ENCODE measurements at regions not wholly inside any gene's neighbourhood (a gene's known extent, or its start where the extent isn't known, plus 50 kb on each side); places are given as distances from the start of the nearest gene placed in this dataset.

- no peak overlapping the region for H2AFZ ChIP-seq (ENCODE audit: low read length)
- H3K4me1 ChIP-seq (ENCODE audit: insufficient read depth, low read length, severe bottlenecking), result no peaks in the 10 kb centered on the region
- no peaks in the 10 kb centered on the region for H3K9me2 ChIP-seq (ENCODE audit: low read depth, low read length)
- no peak for TF ChIP-seq CTCF (IDR thresholded peaks at IDR 0.05; ENCODE audit: low read length)
- TF ChIP-seq EZH2 (IDR thresholded peaks at IDR 0.05; ENCODE audit: borderline replicate concordance, low read length), result no peak
- H3K4me3 ChIP-seq (ENCODE audit: low read depth, low read length, poor library complexity, severe bottlenecking), result no peak overlapping the region
- H3K9me3 ChIP-seq (ENCODE audit: low read length), result no peaks in the 10 kb centered on the region
- H3K36me3 ChIP-seq (ENCODE audit: insufficient read depth, low read length), result no peaks in the 10 kb centered on the region
- no peaks in the 10 kb centered on the region for H3K27me3 ChIP-seq (ENCODE audit: insufficient read depth, low read length)
- no peak overlapping the region for H3K9ac ChIP-seq (ENCODE audit: low read length)
- no peak overlapping the region for H3K4me2 ChIP-seq (ENCODE audit: low read length)
- no peak overlapping the region for H3K27ac ChIP-seq (ENCODE audit: low read depth, low read length, poor library complexity, severe bottlenecking)
- no peaks in the 10 kb centered on the region for H3F3A ChIP-seq (ENCODE audit: insufficient read depth, low read length)
- no peaks in the 10 kb centered on the region for H4K20me1 ChIP-seq (ENCODE audit: insufficient read depth, low read length)
- H3K79me2 ChIP-seq (ENCODE audit: insufficient read depth, low read length), result no peaks in the 10 kb centered on the region
Observed at GRCh38 chr17:14797801-14798200, 467.3 kb downstream of the PMP22 start.

DNA sequence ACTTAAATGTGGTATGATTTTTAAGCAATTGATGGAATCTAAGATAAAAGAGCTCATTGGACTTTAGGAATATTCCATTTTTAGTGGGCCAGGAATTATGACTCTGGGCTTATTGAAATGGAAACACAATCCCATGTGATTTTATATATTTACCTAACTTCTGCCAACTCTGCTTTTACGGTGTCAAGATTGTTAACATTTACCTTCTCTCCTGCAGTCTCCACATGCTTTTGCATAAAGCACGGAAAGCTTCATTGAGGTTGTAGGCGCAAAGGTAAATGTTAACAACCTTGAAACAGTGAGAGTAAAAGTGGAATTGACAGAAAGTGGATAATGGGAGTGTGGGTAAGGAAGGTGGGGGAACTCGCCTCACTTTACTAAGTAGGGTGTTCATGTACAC lies 468.1 kb downstream of the PMP22 start:
- Histone ChIP-seq H4K20me1 (ENCODE audit: insufficient read depth, low read length) (no peaks in the 10 kb centered on the region), H3F3A (ENCODE audit: insufficient read depth, low read length) (no peaks in the 10 kb centered on the region), H3K9me2 (ENCODE audit: low read depth, low read length) (no peaks in the 10 kb centered on the region), H3K9me3 (ENCODE audit: low read length) (no peaks in the 10 kb centered on the region), H3K4me3 (ENCODE audit: low read depth, low read length, poor library complexity, severe bottlenecking) (no peak overlapping the region), H3K4me1 (ENCODE audit: insufficient read depth, low read length, severe bottlenecking) (no peaks in the 10 kb centered on the region), H3K36me3 (ENCODE audit: insufficient read depth, low read length) (no peaks in the 10 kb centered on the region), H3K79me2 (ENCODE audit: insufficient read depth, low read length) (no peaks in the 10 kb centered on the region), H2AFZ (ENCODE audit: low read length) (no peak overlapping the region), H3K27me3 (ENCODE audit: insufficient read depth, low read length) (no peaks in the 10 kb centered on the region), H3K9ac (ENCODE audit: low read length) (no peak overlapping the region), H3K4me2 (ENCODE audit: low read length) (no peak overlapping the region), H3K27ac (ENCODE audit: low read depth, low read length, poor library complexity, severe bottlenecking) (no peak overlapping the region)
- TF ChIP-seq EZH2 (IDR thresholded peaks at IDR 0.05; ENCODE audit: borderline replicate concordance, low read length), result no peak
- TF ChIP-seq CTCF (IDR thresholded peaks at IDR 0.05; ENCODE audit: low read length), result no peak

DNA sequence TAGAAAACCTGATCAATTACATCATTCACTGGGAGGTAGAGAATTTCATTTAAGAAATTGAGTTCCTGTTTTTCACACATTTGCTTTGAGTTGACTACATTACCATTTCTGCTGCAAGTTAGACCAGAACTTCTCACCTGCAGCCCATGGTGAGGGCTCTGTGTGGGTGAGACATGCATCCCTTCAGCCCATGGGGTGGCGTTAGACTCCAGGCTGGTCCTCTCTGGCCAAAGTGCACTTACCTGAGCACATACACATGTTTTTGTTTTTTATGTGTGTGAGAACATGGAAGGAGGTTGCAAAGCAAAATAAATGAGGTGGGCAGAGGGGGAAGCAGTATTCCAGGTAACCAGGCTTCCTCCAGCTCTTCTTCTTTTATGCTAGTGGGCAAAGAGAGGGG lies 470.2 kb downstream of the PMP22 start:
- Histone ChIP-seq H3K4me3 (ENCODE audit: low read depth, low read length, poor library complexity, severe bottlenecking) (no peak overlapping the region), H3F3A (ENCODE audit: insufficient read depth, low read length) (no peaks in the 10 kb centered on the region), H3K27me3 (ENCODE audit: insufficient read depth, low read length) (no peaks in the 10 kb centered on the region), H3K9me3 (ENCODE audit: low read length) (no peaks in the 10 kb centered on the region), H3K27ac (ENCODE audit: low read depth, low read length, poor library complexity, severe bottlenecking) (no peak overlapping the region), H3K9me2 (ENCODE audit: low read depth, low read length) (no peaks in the 10 kb centered on the region), H3K36me3 (ENCODE audit: insufficient read depth, low read length) (no peaks in the 10 kb centered on the region), H2AFZ (ENCODE audit: low read length) (no peak overlapping the region), H4K20me1 (ENCODE audit: insufficient read depth, low read length) (no peaks in the 10 kb centered on the region), H3K4me2 (ENCODE audit: low read length) (no peak overlapping the region), H3K4me1 (ENCODE audit: insufficient read depth, low read length, severe bottlenecking) (no peaks in the 10 kb centered on the region), H3K79me2 (ENCODE audit: insufficient read depth, low read length) (no peaks in the 10 kb centered on the region), H3K9ac (ENCODE audit: low read length) (no peak overlapping the region)
- TF ChIP-seq EZH2 (IDR thresholded peaks at IDR 0.05; ENCODE audit: borderline replicate concordance, low read length) (no peak), CTCF (IDR thresholded peaks at IDR 0.05; ENCODE audit: low read length) (no peak)
